Vagina (tissue), 2 donors: ENCODE measurements at regions not wholly inside any gene's neighbourhood (a gene's known extent, or its start where the extent isn't known, plus 50 kb on each side); places are given as distances from the start of the nearest gene placed in this dataset.

Experiments used
- POLR2A ChIP-seq, 2 donors: fragments of 450-650 bp; IDR thresholded peaks; one replicate each; pipeline ENCODE4 v1.6.1; 2017; ENCODE audit warnings: antibody characterized with exemption in 2 of 2, mild to moderate bottlenecking in 2 of 2, moderate library complexity in 2 of 2
- TF ChIP-seq, protein P1 (sequence below), 3 experiments: fragments of 450-650 bp in 2 of 3; fragments of 200-600 bp in 1 of 3; sonication (generic) in 1 of 3; IDR thresholded peaks; one replicate each; pipeline ENCODE4 v1.5.1; 2017 to 2019; ENCODE audit warnings: antibody characterized with exemption in 3 of 3, mild to moderate bottlenecking in 2 of 3, moderate library complexity in 2 of 3

DNA sequence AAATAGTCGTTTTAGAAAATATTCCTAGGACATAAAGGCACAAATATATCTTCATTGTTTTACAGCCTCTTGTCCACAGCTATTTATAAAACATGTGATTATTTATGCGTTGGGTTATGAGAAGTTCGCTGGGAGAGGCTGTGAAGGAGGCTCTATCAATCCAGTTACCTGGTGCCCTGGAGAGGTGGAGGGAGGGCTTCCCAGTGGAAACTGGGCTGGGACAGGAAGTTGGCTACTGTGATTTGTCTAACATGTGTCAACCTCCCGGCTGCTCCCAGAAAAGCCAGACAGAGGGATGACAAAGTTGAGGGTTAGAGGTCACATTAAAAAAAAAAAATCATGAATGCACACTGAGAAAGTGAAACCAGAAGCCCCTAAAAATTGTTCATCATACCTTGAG lies 346.5 kb downstream of the ZNF536 start:
- TF ChIP-seq, protein P1, sequence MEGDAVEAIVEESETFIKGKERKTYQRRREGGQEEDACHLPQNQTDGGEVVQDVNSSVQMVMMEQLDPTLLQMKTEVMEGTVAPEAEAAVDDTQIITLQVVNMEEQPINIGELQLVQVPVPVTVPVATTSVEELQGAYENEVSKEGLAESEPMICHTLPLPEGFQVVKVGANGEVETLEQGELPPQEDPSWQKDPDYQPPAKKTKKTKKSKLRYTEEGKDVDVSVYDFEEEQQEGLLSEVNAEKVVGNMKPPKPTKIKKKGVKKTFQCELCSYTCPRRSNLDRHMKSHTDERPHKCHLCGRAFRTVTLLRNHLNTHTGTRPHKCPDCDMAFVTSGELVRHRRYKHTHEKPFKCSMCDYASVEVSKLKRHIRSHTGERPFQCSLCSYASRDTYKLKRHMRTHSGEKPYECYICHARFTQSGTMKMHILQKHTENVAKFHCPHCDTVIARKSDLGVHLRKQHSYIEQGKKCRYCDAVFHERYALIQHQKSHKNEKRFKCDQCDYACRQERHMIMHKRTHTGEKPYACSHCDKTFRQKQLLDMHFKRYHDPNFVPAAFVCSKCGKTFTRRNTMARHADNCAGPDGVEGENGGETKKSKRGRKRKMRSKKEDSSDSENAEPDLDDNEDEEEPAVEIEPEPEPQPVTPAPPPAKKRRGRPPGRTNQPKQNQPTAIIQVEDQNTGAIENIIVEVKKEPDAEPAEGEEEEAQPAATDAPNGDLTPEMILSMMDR (IDR thresholded peaks at IDR 0.05), result no peak
- TF ChIP-seq POLR2A (IDR thresholded peaks at IDR 0.05), result no peak
